MG63 (cell line): ENCODE measurements at regions not wholly inside any gene's neighbourhood (a gene's known extent, or its start where the extent isn't known, plus 50 kb on each side); places are given as distances from the start of the nearest gene placed in this dataset.

Experiments
- DNase-seq: peaks from one replicate; pipeline ENCODE4 v3.0.0-alpha.2; 2020
- H3K27me3 ChIP-seq: fragments of 250-450 bp; sonication (Bioruptor Pico); 2 replicates; pipeline ENCODE4 v1.5.1; 2020; ENCODE audit warnings: mild to moderate bottlenecking, moderate library complexity
- H3K36me3 ChIP-seq: fragments of 250-450 bp; sonication (Bioruptor Pico); 2 replicates; pipeline ENCODE4 v1.5.1; 2020; ENCODE audit warnings: mild to moderate bottlenecking, moderate library complexity
- H3K4me3 ChIP-seq: fragments of 250-450 bp; sonication (Bioruptor Pico); 2 replicates; pipeline ENCODE4 v1.5.1; 2020; ENCODE audit warnings: mild to moderate bottlenecking, moderate library complexity
- H3K9me3 ChIP-seq: fragments of 250-450 bp; sonication (Bioruptor Pico); 2 replicates; pipeline ENCODE4 v1.5.1; 2020; ENCODE audit warnings: mild to moderate bottlenecking, moderate library complexity

DNA sequence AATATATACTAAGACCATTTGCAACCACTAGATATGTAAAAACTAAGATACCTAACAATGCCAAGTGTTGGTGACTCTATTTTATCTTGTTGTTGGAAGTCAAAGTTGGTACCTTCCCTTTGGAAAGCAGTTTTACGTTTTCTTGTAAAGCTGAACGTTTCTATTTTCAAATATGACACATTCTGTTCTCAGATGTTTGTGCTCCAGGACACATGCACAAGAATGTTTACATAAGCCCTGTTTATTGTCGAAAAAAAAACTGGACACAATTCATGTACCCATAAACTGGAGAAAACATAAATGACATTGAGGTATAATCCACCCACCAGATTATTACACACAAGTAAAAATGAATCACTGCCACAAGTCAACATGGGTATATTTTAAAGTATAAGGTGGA lies 967.4 kb downstream of the BCL11B start:
- Histone ChIP-seq H3K4me3 (no peak overlapping the region), H3K36me3 (no peaks in the 10 kb centered on the region)
- no peak for DNase-seq

DNA sequence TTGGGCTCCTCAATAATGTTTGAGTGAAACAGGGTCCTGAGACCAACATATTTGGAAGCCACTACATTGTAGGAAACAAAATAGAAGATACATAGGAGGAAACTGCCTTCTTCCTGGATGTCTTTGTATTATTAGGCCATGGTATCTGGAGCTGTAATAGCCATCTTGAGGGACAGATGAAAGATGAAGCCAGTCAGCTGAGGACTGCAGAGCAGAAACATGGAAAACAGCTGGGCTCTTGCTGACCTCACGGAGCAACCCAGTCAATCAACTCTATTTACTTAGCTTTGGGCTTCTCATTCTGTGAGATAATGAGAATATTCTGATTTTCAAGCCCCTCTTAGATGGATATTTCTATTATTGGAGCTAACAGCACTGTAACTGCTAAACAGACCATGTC lies 962.4 kb downstream of the BCL11B start:
- Histone ChIP-seq H3K27me3 (no peaks in the 10 kb centered on the region), H3K36me3 (no peaks in the 10 kb centered on the region), H3K4me3 (no peak overlapping the region), H3K9me3 (no peaks in the 10 kb centered on the region)
- DNase-seq = no peak

More for the DNA sequence above, 967.4 kb downstream of the BCL11B start:
- Histone ChIP-seq H3K9me3 (no peaks in the 10 kb centered on the region), H3K27me3 (no peaks in the 10 kb centered on the region)

DNA sequence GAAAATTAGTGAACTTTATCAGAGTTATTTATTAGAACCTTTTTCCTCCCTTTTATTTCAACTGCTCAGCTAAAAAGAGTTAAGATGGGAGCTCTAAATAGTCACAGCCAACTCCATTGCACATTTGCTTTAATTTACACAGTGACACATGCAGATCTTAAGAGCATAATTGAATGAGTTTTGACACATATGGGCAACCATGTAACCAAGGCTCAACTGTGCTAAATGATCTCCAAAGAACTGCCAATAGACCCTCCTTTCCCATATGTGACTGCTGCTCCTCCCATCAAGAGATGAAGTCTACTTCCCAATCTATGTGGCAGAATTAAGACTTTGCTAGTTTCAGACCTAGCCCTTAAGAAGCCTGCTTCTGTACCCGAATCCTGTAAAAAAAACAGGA lies 960.0 kb downstream of the BCL11B start:
- DNase-seq = no peak
- Histone ChIP-seq H3K4me3 (no peak overlapping the region), H3K36me3 (no peaks in the 10 kb centered on the region), H3K27me3 (no peaks in the 10 kb centered on the region), H3K9me3 (no peaks in the 10 kb centered on the region)

DNA sequence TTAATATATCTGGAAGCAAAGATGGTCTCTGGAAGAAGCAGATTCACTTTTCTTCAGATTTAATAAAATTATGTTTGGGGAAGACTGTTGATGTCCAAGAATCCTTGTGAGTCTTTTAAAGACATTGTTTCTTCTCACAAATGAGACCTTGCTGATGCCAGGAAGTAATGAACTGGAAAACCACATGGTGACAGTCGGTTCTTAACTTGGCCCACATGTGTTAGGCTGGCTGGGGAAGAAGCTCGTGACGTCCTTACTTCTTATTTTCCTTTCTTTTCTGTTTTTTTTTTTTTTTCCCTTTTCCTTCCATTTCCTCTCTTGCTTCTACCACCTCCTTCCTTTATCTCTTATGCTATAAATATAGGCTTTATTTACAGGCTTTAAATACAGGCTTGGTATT lies 950.2 kb downstream of the BCL11B start:
- Histone ChIP-seq H3K27me3 (no peaks in the 10 kb centered on the region), H3K36me3 (no peaks in the 10 kb centered on the region), H3K9me3 (no peaks in the 10 kb centered on the region), H3K4me3 (no peak overlapping the region)
- no peak for DNase-seq

DNA sequence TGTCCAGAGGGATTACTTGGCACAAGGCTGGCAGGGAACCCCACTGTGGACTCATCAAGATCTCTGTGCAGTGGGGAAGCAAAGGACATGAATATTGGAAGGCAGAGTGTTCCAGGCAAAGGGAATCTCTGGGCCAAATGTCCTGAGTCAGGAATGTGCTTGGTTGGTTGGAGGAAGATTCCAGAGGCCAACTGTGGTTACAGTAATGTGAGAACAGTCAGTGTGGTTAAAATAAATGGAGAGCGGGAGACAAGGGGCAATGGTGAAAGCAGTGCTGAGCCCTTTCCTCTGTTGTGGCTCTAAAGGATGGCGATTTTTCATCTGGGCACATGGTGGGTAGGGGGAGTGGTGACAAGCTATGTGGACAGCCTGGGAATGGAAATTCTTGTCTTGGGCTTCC lies 948.2 kb downstream of the BCL11B start:
- H3K27me3 ChIP-seq = no peaks in the 10 kb centered on the region
- H3K36me3 ChIP-seq = no peaks in the 10 kb centered on the region
- H3K9me3 ChIP-seq = no peaks in the 10 kb centered on the region
- DNase-seq = no peak
- H3K4me3 ChIP-seq = no peak overlapping the region

DNA sequence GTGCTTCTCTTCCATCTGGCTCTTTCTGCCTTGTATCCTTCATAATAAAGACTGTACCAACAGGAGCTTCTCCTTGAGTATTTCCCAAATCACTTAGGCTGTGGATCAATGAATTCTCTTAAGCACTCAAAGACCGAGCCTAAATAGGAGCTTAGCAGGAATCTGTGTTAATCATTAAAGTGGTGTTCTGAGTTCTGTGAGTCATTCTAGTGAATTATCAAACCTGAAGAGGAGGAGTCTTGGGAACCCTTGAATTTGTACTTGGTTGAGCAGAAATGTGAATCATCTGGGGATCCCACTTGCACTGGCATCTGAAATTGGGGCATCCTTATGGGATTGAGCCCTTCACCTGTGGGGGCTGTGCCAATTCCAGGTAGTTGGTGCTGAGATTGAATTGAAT lies 946.2 kb downstream of the BCL11B start:
- Histone ChIP-seq H3K4me3 (no peak overlapping the region), H3K36me3 (no peaks in the 10 kb centered on the region), H3K9me3 (no peaks in the 10 kb centered on the region), H3K27me3 (no peaks in the 10 kb centered on the region)
- no peak for DNase-seq

DNA sequence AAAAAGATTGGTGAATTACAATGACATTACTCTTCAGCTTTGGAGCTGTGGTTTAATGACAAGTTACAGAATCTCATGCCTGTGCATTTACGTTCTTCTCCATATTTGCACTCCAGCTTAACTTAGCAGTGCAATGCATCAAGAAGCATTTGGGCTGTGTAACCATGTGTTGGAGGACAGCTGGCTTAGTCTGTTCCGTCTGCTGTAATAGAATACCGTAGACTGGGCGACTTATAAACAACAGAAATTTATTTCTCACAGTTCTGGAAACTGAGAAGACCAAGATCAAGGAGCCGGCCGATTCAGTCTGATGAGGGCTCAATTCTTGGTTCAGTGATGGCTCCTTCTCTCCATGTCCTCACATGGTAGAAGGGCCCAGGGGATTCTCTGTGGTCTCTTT lies 943.5 kb downstream of the BCL11B start:
- no peaks in the 10 kb centered on the region for H3K9me3 ChIP-seq
- no peaks in the 10 kb centered on the region for H3K36me3 ChIP-seq
- DNase-seq = no peak
- H3K27me3 ChIP-seq = no peaks in the 10 kb centered on the region
- no peak overlapping the region for H3K4me3 ChIP-seq

DNA sequence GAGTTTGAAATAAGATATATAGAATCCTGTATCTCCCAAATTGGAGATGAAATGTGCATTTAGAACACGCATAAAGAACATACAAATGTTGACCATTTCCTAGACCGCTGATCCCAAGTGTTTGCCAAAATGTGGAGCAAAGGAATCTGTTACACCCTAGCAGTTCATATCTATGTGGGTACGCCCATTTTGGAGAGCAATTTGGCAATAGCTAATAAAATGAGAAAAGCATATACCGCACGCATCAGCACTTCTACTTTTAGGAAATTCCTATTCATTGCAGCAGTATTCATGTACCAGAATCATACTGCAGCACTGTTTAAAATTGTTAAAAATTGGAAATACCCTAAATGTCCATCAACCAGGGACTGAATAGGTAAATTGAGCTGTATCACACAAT lies 937.8 kb downstream of the BCL11B start:
- no peaks in the 10 kb centered on the region for H3K27me3 ChIP-seq
- H3K9me3 ChIP-seq = no peaks in the 10 kb centered on the region
- no peak overlapping the region for H3K4me3 ChIP-seq
- DNase-seq = no peak
- H3K36me3 ChIP-seq = no peaks in the 10 kb centered on the region

DNA sequence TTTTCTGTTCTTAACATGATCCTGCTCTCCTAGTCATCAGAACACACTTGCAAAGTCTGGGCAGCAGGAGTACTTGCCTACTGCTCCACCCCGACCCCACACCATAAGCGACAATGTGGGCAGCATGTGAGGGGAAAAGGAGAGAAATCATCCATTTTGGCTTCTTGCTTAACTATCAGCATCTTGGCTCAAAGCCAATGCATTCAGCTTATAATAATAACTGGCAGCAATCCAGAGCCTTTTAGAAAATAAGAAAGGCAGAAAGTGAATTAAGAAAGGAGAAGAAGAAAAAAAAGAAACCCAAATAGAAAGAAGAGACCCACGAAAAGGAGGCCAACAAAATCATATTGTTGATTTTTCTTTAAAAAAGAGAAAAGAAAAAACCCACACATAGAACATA lies 930.8 kb downstream of the BCL11B start:
- Histone ChIP-seq H3K36me3 (no peaks in the 10 kb centered on the region), H3K9me3 (no peaks in the 10 kb centered on the region), H3K27me3 (no peaks in the 10 kb centered on the region), H3K4me3 (no peak overlapping the region)
- DNase-seq = no peak

DNA sequence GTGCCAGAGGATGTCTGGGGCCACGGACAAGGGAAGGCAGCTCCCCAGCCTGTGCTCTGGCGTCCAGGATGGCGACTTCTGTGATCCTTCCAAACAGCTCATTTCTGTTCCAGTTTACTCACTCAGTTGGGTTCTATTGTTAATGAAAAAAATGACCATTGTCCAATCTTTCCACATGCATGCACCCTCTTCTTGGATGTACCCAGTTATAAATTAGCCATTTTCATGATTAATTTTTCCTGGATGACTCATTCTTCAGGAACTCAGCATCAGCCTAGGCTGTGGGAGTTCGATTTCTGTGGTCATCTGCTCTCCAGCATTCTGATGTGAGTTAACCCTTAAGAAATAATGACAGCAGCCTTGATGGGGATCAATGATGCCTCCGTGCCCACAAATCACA lies 926.8 kb downstream of the BCL11B start:
- Histone ChIP-seq H3K36me3 (no peaks in the 10 kb centered on the region), H3K4me3 (no peak overlapping the region), H3K9me3 (no peaks in the 10 kb centered on the region), H3K27me3 (no peaks in the 10 kb centered on the region)
- no peak for DNase-seq

DNA sequence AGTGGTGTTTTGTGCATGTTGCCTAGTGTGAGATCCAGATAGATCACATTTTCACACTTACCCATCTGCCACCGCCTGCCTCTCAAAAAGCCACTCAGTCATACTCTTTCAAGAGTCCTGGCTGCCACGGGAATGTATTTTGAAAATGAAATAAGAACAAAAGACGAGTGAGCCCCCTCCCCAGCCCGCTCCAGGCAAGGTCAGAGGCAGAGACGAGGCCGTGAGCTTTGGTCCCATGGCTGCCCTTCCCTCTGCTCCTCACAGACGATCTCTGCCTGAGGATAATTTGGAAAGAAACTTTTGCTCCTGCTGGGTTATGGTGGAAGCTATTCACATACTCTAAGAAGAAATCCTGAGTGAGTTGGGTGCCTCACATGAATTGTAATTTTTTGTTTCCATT lies 924.3 kb downstream of the BCL11B start:
- Histone ChIP-seq H3K4me3 (no peak overlapping the region), H3K36me3 (no peaks in the 10 kb centered on the region), H3K9me3 (no peaks in the 10 kb centered on the region), H3K27me3 (no peaks in the 10 kb centered on the region)
- no peak for DNase-seq

DNA sequence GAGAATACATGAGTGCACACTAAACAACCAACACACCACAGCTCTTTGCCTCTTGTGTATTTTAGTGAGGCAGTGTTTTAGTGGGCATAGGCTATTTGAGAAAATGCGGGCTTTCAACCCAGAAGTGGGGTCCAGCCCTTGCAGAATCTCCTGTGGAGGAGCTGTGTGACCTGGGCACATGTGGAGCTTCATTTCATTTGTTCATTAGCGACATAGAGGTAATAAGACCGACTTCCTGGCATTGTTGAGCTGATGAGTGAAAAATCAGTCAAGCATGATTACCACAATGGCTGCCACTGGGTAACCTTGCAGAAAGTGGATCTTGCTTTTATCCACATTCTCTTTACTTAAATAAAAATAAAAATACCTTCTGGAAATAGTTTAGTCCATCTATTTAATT lies 923.5 kb downstream of the BCL11B start:
- DNase-seq = no peak
- Histone ChIP-seq H3K27me3 (no peaks in the 10 kb centered on the region), H3K36me3 (no peaks in the 10 kb centered on the region), H3K4me3 (no peak overlapping the region), H3K9me3 (no peaks in the 10 kb centered on the region)

DNA sequence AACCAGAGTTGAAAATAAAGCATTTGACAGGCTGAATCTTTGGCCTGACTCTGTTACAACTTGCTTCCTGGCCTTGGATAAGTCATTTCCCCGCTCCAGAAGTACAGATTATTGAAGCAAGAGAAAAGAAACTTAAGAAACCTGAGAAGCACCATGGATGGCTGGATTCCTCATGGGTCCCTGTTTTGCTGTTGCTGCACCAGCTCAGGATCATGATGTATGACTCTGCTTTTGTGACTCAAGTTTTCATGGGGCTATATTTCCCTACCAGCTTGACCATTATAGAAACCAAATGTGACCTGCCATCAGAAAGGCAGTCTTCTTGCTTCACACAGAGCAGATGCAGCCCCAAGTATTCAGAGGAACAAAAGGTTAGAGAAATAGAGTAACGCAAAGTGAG lies 921.8 kb downstream of the BCL11B start:
- no peaks in the 10 kb centered on the region for H3K36me3 ChIP-seq
- H3K9me3 ChIP-seq = no peaks in the 10 kb centered on the region
- no peak overlapping the region for H3K4me3 ChIP-seq
- DNase-seq = no peak
- H3K27me3 ChIP-seq = no peaks in the 10 kb centered on the region

DNA sequence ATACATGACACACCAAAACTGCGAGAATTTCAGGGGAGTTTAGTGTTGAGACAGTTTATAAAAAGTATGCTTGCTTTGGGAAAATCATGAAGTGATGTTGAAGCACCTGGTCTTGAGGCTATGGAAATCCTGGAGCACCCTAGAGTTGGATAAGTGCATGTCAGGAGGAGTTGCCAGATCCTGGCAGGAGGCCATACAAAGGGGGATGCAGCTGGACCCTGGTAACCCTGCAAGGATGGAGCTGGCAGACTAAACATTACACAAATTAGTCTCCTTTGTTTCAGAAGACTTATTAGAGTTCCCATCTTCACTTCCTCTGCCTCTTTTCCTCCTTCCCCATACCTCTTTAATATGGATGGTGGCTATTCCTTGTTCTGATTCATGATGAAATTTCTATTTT lies 907.0 kb downstream of the BCL11B start:
- no peak for DNase-seq
- no peaks in the 10 kb centered on the region for H3K36me3 ChIP-seq
- H3K27me3 ChIP-seq = no peaks in the 10 kb centered on the region
- no peak overlapping the region for H3K4me3 ChIP-seq
- H3K9me3 ChIP-seq = no peaks in the 10 kb centered on the region

DNA sequence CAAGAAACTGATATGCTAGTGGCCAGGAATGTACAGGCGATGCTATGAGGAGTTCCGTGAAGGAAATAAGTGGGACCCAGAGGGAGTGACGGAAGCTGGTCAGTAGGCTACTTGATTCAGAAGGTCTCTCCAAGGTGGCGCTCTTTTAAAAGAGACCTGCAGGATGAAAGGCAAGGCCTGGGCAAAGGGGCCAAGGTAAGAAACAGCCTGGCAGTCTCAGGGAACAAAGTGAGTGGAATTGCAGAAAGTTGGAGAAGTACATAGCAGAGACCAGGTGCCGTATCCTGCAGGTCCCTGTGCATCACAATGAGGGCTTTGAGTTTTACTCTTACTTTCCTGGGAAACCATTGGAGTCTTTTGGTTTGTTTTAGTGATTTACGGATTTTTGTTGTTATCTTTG lies 905.6 kb downstream of the BCL11B start:
- Histone ChIP-seq H3K4me3 (no peak overlapping the region), H3K36me3 (no peaks in the 10 kb centered on the region), H3K9me3 (no peaks in the 10 kb centered on the region), H3K27me3 (no peaks in the 10 kb centered on the region)
- no peak for DNase-seq

DNA sequence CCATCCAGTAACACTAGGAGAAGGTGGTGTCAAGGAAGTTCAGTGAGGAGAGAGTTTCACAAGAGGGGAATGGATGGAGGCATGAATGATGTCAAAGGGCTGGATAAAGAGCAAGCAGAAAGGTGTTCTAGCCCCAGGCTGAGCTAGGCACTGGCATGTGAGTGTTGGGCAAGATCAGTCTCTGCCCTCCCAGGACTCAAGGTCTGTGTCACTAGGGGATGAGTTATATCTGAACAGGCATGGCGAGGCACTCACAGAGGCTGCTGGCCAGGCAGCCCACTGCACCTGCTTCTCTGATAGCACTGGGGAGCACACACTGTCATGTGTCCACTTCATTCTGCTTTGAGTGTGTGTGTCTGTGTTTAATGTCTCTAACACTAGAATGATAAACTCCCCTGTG lies 903.8 kb downstream of the BCL11B start:
- H3K9me3 ChIP-seq = no peaks in the 10 kb centered on the region
- H3K36me3 ChIP-seq = no peaks in the 10 kb centered on the region
- no peak overlapping the region for H3K4me3 ChIP-seq
- DNase-seq = no peak
- H3K27me3 ChIP-seq = no peaks in the 10 kb centered on the region

DNA sequence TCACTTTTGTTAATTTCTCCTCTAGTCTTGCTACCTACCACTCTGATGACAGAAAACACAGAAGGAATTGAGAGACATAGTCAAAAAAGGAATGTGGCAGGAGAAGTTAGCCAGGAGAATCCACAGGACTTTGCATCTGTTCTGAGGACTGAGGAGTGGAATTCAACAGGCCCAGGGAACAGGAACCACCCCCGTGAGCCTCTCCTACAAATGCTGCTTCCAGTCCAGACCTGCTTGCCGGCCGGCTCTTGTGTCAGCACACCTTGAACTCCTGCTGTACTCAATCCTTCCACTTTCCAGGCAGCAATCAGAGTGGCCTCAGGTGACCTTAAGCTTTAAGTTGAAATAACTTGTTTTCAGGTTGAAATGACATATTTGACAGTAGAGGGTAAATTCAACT lies 903.1 kb downstream of the BCL11B start:
- H3K36me3 ChIP-seq = no peaks in the 10 kb centered on the region
- no peak overlapping the region for H3K4me3 ChIP-seq
- H3K27me3 ChIP-seq = no peaks in the 10 kb centered on the region
- H3K9me3 ChIP-seq = no peaks in the 10 kb centered on the region
- DNase-seq = no peak

DNA sequence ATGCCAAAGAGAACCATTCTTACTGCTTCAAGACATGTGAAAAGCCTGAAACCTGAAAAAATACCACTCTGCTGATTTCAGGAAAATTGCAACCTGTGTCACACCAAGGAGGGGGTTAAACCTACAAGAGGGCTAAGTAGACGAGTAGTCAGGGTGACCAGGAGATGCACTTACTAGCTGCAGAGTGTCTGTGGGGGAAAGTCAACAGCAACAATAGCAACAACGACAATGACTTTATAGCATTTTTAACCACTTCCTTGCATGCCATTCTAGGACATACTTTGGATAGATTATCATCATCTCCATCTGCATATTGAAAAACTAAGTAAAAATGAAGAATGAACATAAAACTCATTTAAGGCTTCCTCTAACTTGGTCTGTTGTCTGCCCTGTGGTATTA lies 902.7 kb downstream of the BCL11B start:
- Histone ChIP-seq H3K4me3 (no peak overlapping the region), H3K9me3 (no peaks in the 10 kb centered on the region), H3K27me3 (no peaks in the 10 kb centered on the region), H3K36me3 (no peaks in the 10 kb centered on the region)
- DNase-seq = no peak

DNA sequence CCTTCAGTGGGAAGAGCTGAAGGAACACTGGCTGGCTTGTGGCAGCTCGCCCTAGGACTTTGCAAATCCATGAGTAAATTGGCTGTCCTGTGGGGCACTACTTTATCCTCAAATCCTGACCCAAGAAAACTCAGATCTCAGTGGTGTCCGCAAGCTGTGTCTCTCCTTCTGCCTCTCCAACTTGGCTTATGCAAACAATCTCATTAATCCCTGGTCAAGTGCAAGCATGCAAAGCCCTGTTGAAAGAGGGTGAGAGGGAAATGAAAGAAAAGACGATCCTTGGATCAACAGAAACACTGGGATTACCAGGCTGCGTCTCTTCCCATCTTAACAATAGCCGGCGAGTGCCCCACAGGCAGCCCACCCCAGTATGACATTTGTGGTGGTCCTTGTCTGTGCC lies 901.6 kb downstream of the BCL11B start:
- DNase-seq = no peak

More for the DNA sequence above, 901.6 kb downstream of the BCL11B start:
- Histone ChIP-seq H3K4me3 (no peak overlapping the region), H3K9me3 (no peaks in the 10 kb centered on the region), H3K27me3 (no peaks in the 10 kb centered on the region), H3K36me3 (no peaks in the 10 kb centered on the region)
